Fibroblast of lung (primary cell): ENCODE measurements at regions not wholly inside any gene's neighbourhood (a gene's known extent, or its start where the extent isn't known, plus 50 kb on each side); places are given as distances from the start of the nearest gene placed in this dataset.

Source experiments
- DNase-seq, 2 donors: peaks; one replicate each; pipeline versions ENCODE4 v3.0.0 to v3.0.0-alpha.2; 2010; ENCODE audit warnings: low read depth in 2 of 2
- H2AFZ ChIP-seq: 2 replicates; pipeline ENCODE4 v1.5.1; 2012; ENCODE audit warnings: low read length, control low read depth, inconsistent platforms
- H3K27ac ChIP-seq: 2 replicates; pipeline ENCODE4 v1.5.1; 2011; ENCODE audit warnings: low read length, control low read depth; ENCODE audit not compliant: insufficient read depth
- H3K27me3 ChIP-seq: 2 replicates; pipeline ENCODE4 v1.5.1; 2011; ENCODE audit warnings: mild to moderate bottlenecking, low read length; ENCODE audit not compliant: control insufficient read depth, insufficient read depth
- H3K36me3 ChIP-seq: 2 replicates; pipeline ENCODE4 v1.5.1; 2011; ENCODE audit warnings: low read length; ENCODE audit not compliant: control insufficient read depth, insufficient read depth
- H3K4me1 ChIP-seq: 2 replicates; pipeline ENCODE4 v1.5.1; 2011; ENCODE audit warnings: low read length; ENCODE audit not compliant: control insufficient read depth, insufficient read depth; ENCODE audit errors: extremely low read depth
- H3K4me2 ChIP-seq: 2 replicates; pipeline ENCODE4 v1.5.1; 2011; ENCODE audit warnings: low read length, control low read depth; ENCODE audit not compliant: insufficient read depth; ENCODE audit errors: extremely low read depth
- H3K4me3 ChIP-seq, 4 experiments: fragments of 200-600 bp in 1 of 4; sonication (generic) in 1 of 4; replicated peaks in 1 of 4; 2 replicates each; pipeline ENCODE4 v1.5.1; 2011 to 2016; ENCODE audit warnings: low read length in 4 of 4, low read depth in 3 of 4, mild to moderate bottlenecking in 3 of 4, control low read depth in 2 of 4, inconsistent platforms in 1 of 4, mixed read lengths in 1 of 4; ENCODE audit not compliant: insufficient read depth in 1 of 4; ENCODE audit errors: control extremely low read depth in 1 of 4
- H3K79me2 ChIP-seq: 2 replicates; pipeline ENCODE4 v1.5.1; 2012; ENCODE audit warnings: mild to moderate bottlenecking, low read length, inconsistent platforms; ENCODE audit not compliant: control insufficient read depth, insufficient read depth
- H3K9ac ChIP-seq: 2 replicates; pipeline ENCODE4 v1.5.1; 2011; ENCODE audit warnings: mild to moderate bottlenecking, low read length, control low read depth; ENCODE audit not compliant: insufficient read depth
- H3K9me3 ChIP-seq: 2 replicates; pipeline ENCODE4 v1.5.1; 2012; ENCODE audit warnings: low read depth, low read length; ENCODE audit not compliant: control insufficient read depth, insufficient read depth
- H4K20me1 ChIP-seq: 2 replicates; pipeline ENCODE4 v1.5.1; 2011; ENCODE audit warnings: low read length; ENCODE audit not compliant: control insufficient read depth, insufficient read depth; ENCODE audit errors: extremely low read depth
- CTCF ChIP-seq, 2 donors: IDR thresholded peaks in 1 of 2; conservative IDR thresholded peaks in 1 of 2; 1 replicate in 1 of 2; 2 replicates in 1 of 2; pipeline ENCODE4 v1.5.1; 2011 to 2012; ENCODE audit warnings: low read length in 2 of 2, control low read depth in 1 of 2, inconsistent platforms in 1 of 2, low read depth in 1 of 2, mild to moderate bottlenecking in 1 of 2
- EZH2 ChIP-seq: IDR thresholded peaks from 2 replicates; pipeline ENCODE4 v1.5.1; 2012; ENCODE audit warnings: low read length, control low read depth, mild to moderate bottlenecking; ENCODE audit errors: missing control alignments

GRCh38 chr11:81888391-81888790 lies 845.3 kb downstream of the FAM181B start:
- H4K20me1 ChIP-seq, result no peaks in the 10 kb centered on the region
- H3K4me1 ChIP-seq, result no peaks in the 10 kb centered on the region
- H3K36me3 ChIP-seq, result no peaks in the 10 kb centered on the region
- no peaks in the 10 kb centered on the region for H3K79me2 ChIP-seq
- DNase-seq, result peak in 1 of 2 donors; percentile 9
- no peak for TF ChIP-seq EZH2
- TF ChIP-seq CTCF (conservative IDR thresholded peaks at IDR 0.05 in 1 of 2, IDR thresholded peaks at IDR 0.05 in 1 of 2; ENCODE audit: low read depth in 1 of 2, low read length in 2 of 2), result no peak
- no peak overlapping the region for H2AFZ ChIP-seq
- no peak overlapping the region for H3K9ac ChIP-seq
- H3K27ac ChIP-seq, result no peak overlapping the region
- no peaks in the 10 kb centered on the region for H3K27me3 ChIP-seq
- no peaks in the 10 kb centered on the region for H3K9me3 ChIP-seq
- no peak overlapping the region for H3K4me2 ChIP-seq
- H3K4me3 ChIP-seq, result no peak overlapping the region

- Histone ChIP-seq H2AFZ (no peak overlapping the region), H3K9me3 (no peaks in the 10 kb centered on the region), H3K4me2 (no peak overlapping the region), H3K4me1 (no peaks in the 10 kb centered on the region), H3K36me3 (no peaks in the 10 kb centered on the region), H4K20me1 (no peaks in the 10 kb centered on the region), H3K9ac (no peak overlapping the region), H3K79me2 (no peaks in the 10 kb centered on the region), H3K27ac (no peak overlapping the region), H3K27me3 (no peaks in the 10 kb centered on the region), H3K4me3 (no peak overlapping the region)
- TF ChIP-seq CTCF (conservative IDR thresholded peaks at IDR 0.05 in 1 of 2, IDR thresholded peaks at IDR 0.05 in 1 of 2; ENCODE audit: low read depth in 1 of 2, low read length in 2 of 2) (no peak), EZH2 (no peak)
- no peak for DNase-seq
Observed at GRCh38 chr11:81887671-81888070, 846.0 kb downstream of the FAM181B start.

DNA sequence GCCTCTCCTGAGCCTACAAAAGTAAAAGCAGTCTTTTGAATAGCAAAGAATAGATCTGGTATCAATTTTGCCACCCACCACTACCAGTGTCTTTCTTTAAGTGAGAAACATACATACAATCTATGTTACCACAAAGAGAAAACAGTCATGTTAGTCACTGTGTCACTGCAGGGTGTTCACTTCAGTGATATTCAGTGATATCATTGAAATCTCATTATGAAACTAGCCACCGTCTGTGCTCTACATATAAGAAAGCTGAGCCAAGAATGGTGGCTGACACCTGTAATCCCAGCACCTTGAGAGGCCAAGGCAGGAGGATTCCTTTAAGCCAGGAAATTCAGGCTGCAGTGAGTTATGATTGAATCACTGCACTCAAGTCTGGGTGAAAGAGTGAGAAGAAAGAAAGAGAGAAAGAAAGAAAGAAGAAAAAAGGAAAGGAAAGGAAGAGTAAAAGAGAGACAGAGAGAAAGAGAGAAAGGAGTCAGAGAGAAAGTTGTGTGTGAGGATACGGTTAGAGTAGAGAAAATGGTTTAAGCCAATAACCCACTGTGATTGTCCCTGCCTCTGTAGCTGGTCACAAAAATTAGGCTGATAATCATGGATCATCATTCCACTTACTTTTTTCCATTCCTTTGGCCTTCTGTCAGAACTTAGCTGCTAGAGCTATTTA lies 847.1 kb downstream of the FAM181B start:
- no peaks in the 10 kb centered on the region for H3K79me2 ChIP-seq
- no peak for DNase-seq
- no peaks in the 10 kb centered on the region for H4K20me1 ChIP-seq
- H3K4me3 ChIP-seq, result no peak overlapping the region
- no peak overlapping the region for H3K27ac ChIP-seq
- TF ChIP-seq EZH2, result no peak
- TF ChIP-seq CTCF (conservative IDR thresholded peaks at IDR 0.05 in 1 of 2, IDR thresholded peaks at IDR 0.05 in 1 of 2; ENCODE audit: low read depth in 1 of 2, low read length in 2 of 2), result no peak
- H3K36me3 ChIP-seq, result no peaks in the 10 kb centered on the region
- H3K27me3 ChIP-seq, result no peaks in the 10 kb centered on the region
- H3K4me2 ChIP-seq, result no peak overlapping the region
- no peaks in the 10 kb centered on the region for H3K9me3 ChIP-seq
- no peak overlapping the region for H3K9ac ChIP-seq
- H3K4me1 ChIP-seq, result no peaks in the 10 kb centered on the region
- H2AFZ ChIP-seq, result no peak overlapping the region
